ENCODE measurements at regions not wholly inside any gene's neighbourhood (a gene's known extent, or its start where the extent isn't known, plus 50 kb on each side); places are given as distances from the start of the nearest gene placed in this dataset.

GRCh38 chr12:125981610-125982253 is 916.5 kb downstream of the AACS start:
- TF ChIP-seq, protein P1, sequence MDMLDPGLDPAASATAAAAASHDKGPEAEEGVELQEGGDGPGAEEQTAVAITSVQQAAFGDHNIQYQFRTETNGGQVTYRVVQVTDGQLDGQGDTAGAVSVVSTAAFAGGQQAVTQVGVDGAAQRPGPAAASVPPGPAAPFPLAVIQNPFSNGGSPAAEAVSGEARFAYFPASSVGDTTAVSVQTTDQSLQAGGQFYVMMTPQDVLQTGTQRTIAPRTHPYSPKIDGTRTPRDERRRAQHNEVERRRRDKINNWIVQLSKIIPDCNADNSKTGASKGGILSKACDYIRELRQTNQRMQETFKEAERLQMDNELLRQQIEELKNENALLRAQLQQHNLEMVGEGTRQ (CRISPR knock-in tag; IDR thresholded peaks at IDR 0.05): no peak
- TF ChIP-seq, protein P2, sequence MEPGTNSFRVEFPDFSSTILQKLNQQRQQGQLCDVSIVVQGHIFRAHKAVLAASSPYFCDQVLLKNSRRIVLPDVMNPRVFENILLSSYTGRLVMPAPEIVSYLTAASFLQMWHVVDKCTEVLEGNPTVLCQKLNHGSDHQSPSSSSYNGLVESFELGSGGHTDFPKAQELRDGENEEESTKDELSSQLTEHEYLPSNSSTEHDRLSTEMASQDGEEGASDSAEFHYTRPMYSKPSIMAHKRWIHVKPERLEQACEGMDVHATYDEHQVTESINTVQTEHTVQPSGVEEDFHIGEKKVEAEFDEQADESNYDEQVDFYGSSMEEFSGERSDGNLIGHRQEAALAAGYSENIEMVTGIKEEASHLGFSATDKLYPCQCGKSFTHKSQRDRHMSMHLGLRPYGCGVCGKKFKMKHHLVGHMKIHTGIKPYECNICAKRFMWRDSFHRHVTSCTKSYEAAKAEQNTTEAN (CRISPR knock-in tag; IDR thresholded peaks at IDR 0.05): no peak
- TF ChIP-seq, protein P3, sequence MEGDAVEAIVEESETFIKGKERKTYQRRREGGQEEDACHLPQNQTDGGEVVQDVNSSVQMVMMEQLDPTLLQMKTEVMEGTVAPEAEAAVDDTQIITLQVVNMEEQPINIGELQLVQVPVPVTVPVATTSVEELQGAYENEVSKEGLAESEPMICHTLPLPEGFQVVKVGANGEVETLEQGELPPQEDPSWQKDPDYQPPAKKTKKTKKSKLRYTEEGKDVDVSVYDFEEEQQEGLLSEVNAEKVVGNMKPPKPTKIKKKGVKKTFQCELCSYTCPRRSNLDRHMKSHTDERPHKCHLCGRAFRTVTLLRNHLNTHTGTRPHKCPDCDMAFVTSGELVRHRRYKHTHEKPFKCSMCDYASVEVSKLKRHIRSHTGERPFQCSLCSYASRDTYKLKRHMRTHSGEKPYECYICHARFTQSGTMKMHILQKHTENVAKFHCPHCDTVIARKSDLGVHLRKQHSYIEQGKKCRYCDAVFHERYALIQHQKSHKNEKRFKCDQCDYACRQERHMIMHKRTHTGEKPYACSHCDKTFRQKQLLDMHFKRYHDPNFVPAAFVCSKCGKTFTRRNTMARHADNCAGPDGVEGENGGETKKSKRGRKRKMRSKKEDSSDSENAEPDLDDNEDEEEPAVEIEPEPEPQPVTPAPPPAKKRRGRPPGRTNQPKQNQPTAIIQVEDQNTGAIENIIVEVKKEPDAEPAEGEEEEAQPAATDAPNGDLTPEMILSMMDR (IDR thresholded peaks at IDR 0.05): no peak
